Right atrium auricular region (tissue), 2 donors: ENCODE measurements at regions not wholly inside any gene's neighbourhood (a gene's known extent, or its start where the extent isn't known, plus 50 kb on each side); places are given as distances from the start of the nearest gene placed in this dataset.

Source experiments
- DNase-seq: peaks from one replicate; pipeline ENCODE4 v3.0.0-alpha.2; 2019; ENCODE audit warnings: low spot score
- H3K27ac ChIP-seq, 2 donors: fragments of 200-600 bp; sonication (generic); 1 replicate in 1 of 2; 2 replicates in 1 of 2; pipeline ENCODE4 v1.5.1; 2016 to 2019
- H3K27me3 ChIP-seq, 2 donors: fragments of 200-600 bp; sonication (generic); one replicate each; pipeline versions ENCODE4 v1.5.1 to v1.6.0; 2017 to 2019
- H3K36me3 ChIP-seq: fragments of 200-600 bp; sonication (generic); one replicate; pipeline ENCODE4 v1.5.1; 2016
- H3K4me1 ChIP-seq, 2 donors: fragments of 200-600 bp; sonication (generic); one replicate each; pipeline versions ENCODE4 v1.5.1 to v1.6.0; 2017 to 2019
- H3K4me3 ChIP-seq, 2 donors: fragments of 200-600 bp; sonication (generic); 1 replicate in 1 of 2; 2 replicates in 1 of 2; pipeline ENCODE4 v1.5.1; 2017 to 2019; ENCODE audit warnings: mild to moderate bottlenecking in 1 of 2, moderate library complexity in 1 of 2
- H3K9me3 ChIP-seq, 2 donors: fragments of 200-600 bp; sonication (generic); one replicate each; pipeline ENCODE4 v1.5.1; 2019
- TF ChIP-seq, protein P1 (sequence below), 2 donors: fragments of 200-600 bp; sonication (generic); IDR thresholded peaks; one replicate each; pipeline ENCODE4 v1.5.1; 2019; ENCODE audit warnings: antibody characterized with exemption in 2 of 2

DNA sequence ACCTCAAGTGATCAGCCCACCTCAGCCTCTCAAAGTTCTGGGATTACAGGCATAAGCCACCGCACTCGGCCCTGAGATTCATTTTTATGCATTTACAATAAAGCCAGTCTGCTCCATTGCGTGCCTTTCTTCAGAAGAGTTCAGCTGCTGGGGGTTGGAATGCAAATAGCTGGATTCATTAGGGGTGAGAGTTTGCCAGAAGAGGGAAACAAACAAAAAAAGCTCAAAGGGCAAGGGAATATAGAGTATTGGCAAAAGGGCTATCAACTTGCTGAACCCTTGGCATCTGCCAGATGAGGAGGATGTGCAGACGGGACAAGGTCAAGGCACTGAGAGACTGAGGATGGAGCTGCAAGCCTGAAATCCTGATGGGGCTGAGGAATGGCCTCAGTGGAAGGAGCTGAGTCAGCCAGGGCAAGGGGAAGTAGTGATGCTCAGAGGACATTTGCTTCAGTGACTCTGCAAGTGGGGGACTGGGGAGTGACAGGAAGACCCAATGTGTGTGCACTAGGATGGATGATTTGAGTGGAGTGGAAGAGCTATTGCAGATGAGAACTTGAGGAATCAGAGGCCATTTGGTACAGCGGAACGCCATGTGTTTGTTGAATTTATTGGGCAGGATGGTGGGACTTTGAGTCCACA, 75.0 kb upstream of the ARMC3 start:
- Histone ChIP-seq H3K9me3 (no peaks in the 10 kb centered on the region), H3K36me3 (no peaks in the 10 kb centered on the region), H3K27me3 (no peaks in the 10 kb centered on the region), H3K27ac (no peak overlapping the region), H3K4me1 (peaks cover 0 to 34% of the 10 kb centered on the region in 2 donors), H3K4me3 (no peak overlapping the region)
- DNase-seq, result no peak
- TF ChIP-seq, protein P1, sequence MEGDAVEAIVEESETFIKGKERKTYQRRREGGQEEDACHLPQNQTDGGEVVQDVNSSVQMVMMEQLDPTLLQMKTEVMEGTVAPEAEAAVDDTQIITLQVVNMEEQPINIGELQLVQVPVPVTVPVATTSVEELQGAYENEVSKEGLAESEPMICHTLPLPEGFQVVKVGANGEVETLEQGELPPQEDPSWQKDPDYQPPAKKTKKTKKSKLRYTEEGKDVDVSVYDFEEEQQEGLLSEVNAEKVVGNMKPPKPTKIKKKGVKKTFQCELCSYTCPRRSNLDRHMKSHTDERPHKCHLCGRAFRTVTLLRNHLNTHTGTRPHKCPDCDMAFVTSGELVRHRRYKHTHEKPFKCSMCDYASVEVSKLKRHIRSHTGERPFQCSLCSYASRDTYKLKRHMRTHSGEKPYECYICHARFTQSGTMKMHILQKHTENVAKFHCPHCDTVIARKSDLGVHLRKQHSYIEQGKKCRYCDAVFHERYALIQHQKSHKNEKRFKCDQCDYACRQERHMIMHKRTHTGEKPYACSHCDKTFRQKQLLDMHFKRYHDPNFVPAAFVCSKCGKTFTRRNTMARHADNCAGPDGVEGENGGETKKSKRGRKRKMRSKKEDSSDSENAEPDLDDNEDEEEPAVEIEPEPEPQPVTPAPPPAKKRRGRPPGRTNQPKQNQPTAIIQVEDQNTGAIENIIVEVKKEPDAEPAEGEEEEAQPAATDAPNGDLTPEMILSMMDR (IDR thresholded peaks at IDR 0.05), result no peak

DNA sequence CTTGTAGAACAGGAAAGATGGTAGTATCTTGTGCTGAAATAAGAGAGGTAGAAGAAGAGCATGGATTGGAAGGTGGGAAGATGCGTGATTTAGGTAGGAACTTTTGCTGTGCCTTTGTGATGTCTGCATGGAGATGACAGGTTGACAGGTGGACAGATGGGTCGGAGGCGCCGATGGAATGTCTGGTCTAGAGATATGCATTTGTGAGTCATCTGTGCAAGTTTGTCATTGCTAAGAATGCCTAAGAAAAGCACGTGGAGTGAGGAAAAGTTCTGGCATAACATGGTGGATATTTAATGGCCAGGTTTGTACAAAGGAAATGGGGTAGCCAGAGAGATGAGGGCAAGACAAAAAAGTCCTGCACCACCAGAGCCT, 76.0 kb upstream of the ARMC3 start:
- no peak for DNase-seq
- peaks cover 0 to 34% of the 10 kb centered on the region in 2 donors for H3K4me1 ChIP-seq
- no peak overlapping the region for H3K27ac ChIP-seq
- no peaks in the 10 kb centered on the region for H3K36me3 ChIP-seq
- TF ChIP-seq, protein P1 (IDR thresholded peaks at IDR 0.05), result no peak
- no peaks in the 10 kb centered on the region for H3K9me3 ChIP-seq
- H3K4me3 ChIP-seq, result no peak overlapping the region
- H3K27me3 ChIP-seq, result no peaks in the 10 kb centered on the region

DNA sequence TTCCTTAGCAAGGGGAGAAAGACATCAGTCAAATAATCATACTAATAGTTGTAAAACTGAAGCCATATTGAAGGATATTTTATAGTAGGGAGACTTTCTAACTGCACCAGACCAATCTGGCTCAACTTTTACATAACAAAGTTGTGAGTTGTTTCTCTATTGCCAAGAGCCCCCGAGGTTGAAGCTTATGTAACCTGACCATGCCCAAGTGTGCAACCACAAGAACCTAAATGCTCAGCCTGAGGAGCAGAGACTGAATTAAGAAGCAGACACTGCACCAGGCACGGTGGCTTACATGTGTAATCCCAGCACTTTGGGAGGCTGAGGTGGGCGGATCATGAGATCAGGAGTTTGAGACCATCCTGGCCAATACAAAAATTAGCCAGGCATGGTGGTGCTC, 77.3 kb upstream of the ARMC3 start:
- DNase-seq, result no peak
- no peaks in the 10 kb centered on the region for H3K36me3 ChIP-seq
- H3K9me3 ChIP-seq, result no peaks in the 10 kb centered on the region
- peaks cover 0 to 34% of the 10 kb centered on the region in 2 donors for H3K4me1 ChIP-seq
- TF ChIP-seq, protein P1 (IDR thresholded peaks at IDR 0.05), result no peak
- H3K4me3 ChIP-seq, result no peak overlapping the region
- no peaks in the 10 kb centered on the region for H3K27me3 ChIP-seq
- peak overlapping the region in 1 of 2 donors; percentile 94 for H3K27ac ChIP-seq

DNA sequence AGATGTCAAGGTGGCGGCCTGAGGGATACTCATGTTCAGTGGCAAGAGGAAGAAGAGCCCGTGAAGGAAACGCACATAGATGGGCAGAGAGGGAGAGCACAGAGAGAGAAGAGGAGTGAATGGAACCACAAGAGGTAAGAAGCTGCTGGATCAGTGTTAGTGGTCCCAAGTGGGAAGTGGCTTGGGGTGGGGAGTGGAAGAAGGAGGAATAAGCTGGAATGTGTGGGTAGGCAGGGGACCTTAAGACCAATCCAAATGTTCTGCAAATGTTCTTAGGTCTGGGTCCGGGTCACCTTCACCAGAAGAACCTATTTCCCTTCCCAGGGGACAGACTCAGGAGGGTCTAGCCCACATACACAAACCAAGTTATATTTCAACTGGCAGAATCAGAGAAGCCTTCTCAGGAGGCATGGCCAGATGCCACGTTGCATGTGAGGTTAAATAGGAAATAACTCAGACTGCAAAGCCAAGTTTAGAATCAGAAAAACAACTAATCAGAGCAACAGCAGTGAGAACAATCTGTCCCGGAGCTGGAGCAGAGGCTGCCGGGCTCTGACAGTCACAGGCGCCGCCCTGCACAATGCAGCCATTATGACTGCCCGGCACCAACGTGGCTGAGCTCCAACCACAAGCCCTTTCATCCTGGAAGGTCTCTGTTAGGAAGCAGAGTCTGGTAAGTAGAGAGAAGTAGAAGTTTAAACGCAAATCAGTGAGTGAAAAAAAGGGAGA, 78.6 kb upstream of the ARMC3 start:
- H3K36me3 ChIP-seq, result no peaks in the 10 kb centered on the region
- H3K27ac ChIP-seq, result peak overlapping the region; percentile 88 to 94
- TF ChIP-seq, protein P1 (IDR thresholded peaks at IDR 0.05), result no peak
- peak overlapping the region; percentile 1 to 14 for H3K4me3 ChIP-seq
- peaks cover 0 to 28% of the 10 kb centered on the region in 2 donors for H3K4me1 ChIP-seq
- DNase-seq, result peak; percentile 92
- no peaks in the 10 kb centered on the region for H3K9me3 ChIP-seq
- no peaks in the 10 kb centered on the region for H3K27me3 ChIP-seq

DNA sequence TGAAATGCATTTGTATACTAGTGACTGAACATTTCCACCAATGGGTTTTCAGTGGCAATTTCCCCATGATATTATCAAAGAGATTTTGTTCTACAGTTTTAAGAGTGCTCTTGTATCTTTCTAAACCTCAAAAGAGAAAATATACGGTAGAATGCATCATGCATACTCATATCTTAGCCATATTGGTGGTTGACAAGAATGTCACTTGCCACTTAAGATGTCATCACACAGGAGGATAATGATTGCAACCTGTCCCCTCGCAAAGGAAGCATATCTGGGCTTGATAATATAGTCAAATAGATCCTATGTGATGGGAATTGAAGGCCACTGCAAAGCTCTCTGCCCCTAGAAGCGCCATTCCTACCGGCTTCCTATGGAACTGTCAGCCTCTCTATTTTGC, 79.3 kb upstream of the ARMC3 start:
- H3K27me3 ChIP-seq, result no peaks in the 10 kb centered on the region
- no peaks in the 10 kb centered on the region for H3K9me3 ChIP-seq
- TF ChIP-seq, protein P1 (IDR thresholded peaks at IDR 0.05), result no peak
- H3K4me1 ChIP-seq, result peaks cover 0 to 28% of the 10 kb centered on the region in 2 donors
- peak overlapping the region; percentile 88 to 94 for H3K27ac ChIP-seq
- no peak for DNase-seq
- H3K36me3 ChIP-seq, result no peaks in the 10 kb centered on the region
- H3K4me3 ChIP-seq, result no peak overlapping the region
